IMR-90 (cell line): ENCODE measurements at regions not wholly inside any gene's neighbourhood (a gene's known extent, or its start where the extent isn't known, plus 50 kb on each side); places are given as distances from the start of the nearest gene placed in this dataset.

Experiments used
- ATAC-seq: fragments of 200-7000 bp; cut with Tn5 transposase; 2 replicates; pipeline ENCODE4 v1.9.1; 2020; ENCODE audit warnings: low read depth, mild to moderate bottlenecking, moderate library complexity
- BruUV-seq: library from RNA; stranded (reverse); fragments of 400-500 nt; replicated peaks from 2 replicates; lab custom pipeline; 2021; lab: Mats Ljungman, UMichigan
- CTCF ChIA-PET: fragments of 300-600 bp; formaldehyde crosslinking; extraction: SDS; loops from one replicate; lab custom pipeline; 2021; ENCODE audit warnings: antibody characterized with exemption; lab: Yijun Ruan, JAX
- POLR2A ChIA-PET: fragments of 300-600 bp; sonication (Branson Sonifier 250); formaldehyde crosslinking; loops from one replicate; lab custom pipeline; 2022; ENCODE audit warnings: antibody characterized with exemption; ENCODE audit not compliant: unreplicated experiment; lab: Charles Lee
- DNase-seq: peaks from one replicate; pipeline ENCODE4 v3.0.0; 2013
- H2AFZ ChIP-seq: replicated peaks from 2 replicates; pipeline ENCODE3; 2013; ENCODE audit warnings: low read length, mild to moderate bottlenecking; ENCODE audit not compliant: poor library complexity
- H2AK5ac ChIP-seq: 2 replicates; pipeline ENCODE4 v1.6.1; 2013; ENCODE audit warnings: low read depth, low read length, inconsistent platforms
- H2AK9ac ChIP-seq: replicated peaks from 2 replicates; pipeline ENCODE3; 2013; ENCODE audit warnings: mild to moderate bottlenecking, low read depth, low read length, moderate library complexity; ENCODE audit not compliant: poor library complexity
- H2BK120ac ChIP-seq: 2 replicates; pipeline ENCODE4 v1.6.1; 2013; ENCODE audit warnings: low read depth, low read length, inconsistent platforms
- H2BK15ac ChIP-seq: 3 replicates; pipeline ENCODE4 v1.6.1; 2013; ENCODE audit warnings: low read depth, low read length, inconsistent platforms
- H2BK20ac ChIP-seq: 2 replicates; pipeline ENCODE4 v1.6.1; 2013; ENCODE audit warnings: low read depth, mild to moderate bottlenecking, inconsistent platforms, low read length, moderate library complexity
- H2BK5ac ChIP-seq: 2 replicates; pipeline ENCODE4 v1.6.1; 2013; ENCODE audit warnings: mild to moderate bottlenecking, low read depth, low read length, inconsistent platforms; ENCODE audit not compliant: poor library complexity, severe bottlenecking
- H3K14ac ChIP-seq: replicated peaks from 2 replicates; pipeline ENCODE4 v1.6.1; 2013; ENCODE audit warnings: low read depth, low read length, inconsistent platforms
- H3K18ac ChIP-seq: 2 replicates; pipeline ENCODE4 v1.6.1; 2013; ENCODE audit warnings: low read depth, low read length, control low read depth
- H3K23ac ChIP-seq: 2 replicates; pipeline ENCODE4 v1.6.1; 2013; ENCODE audit warnings: low read depth, low read length, inconsistent platforms
- H3K27ac ChIP-seq: 2 replicates; pipeline ENCODE4 v1.5.1; 2013; ENCODE audit warnings: mild to moderate bottlenecking, control low read depth, low read length; ENCODE audit not compliant: insufficient read depth
- H3K27me3 ChIP-seq: 2 replicates; pipeline ENCODE4 v1.6.1; 2013; ENCODE audit warnings: low read length; ENCODE audit not compliant: control insufficient read depth, insufficient read depth
- H3K36me3 ChIP-seq: 2 replicates; pipeline ENCODE4 v1.6.1; 2013; ENCODE audit warnings: low read length, mixed read lengths; ENCODE audit not compliant: control insufficient read depth, insufficient read depth
- H3K4ac ChIP-seq: 2 replicates; pipeline ENCODE4 v1.6.1; 2013; ENCODE audit warnings: low read depth, low read length, inconsistent platforms
- H3K4me1 ChIP-seq: 2 replicates; pipeline ENCODE4 v1.6.1; 2013; ENCODE audit warnings: low read length, mixed read lengths; ENCODE audit not compliant: control insufficient read depth, insufficient read depth
- H3K4me2 ChIP-seq: 2 replicates; pipeline ENCODE4 v1.6.1; 2013; ENCODE audit warnings: low read depth, mild to moderate bottlenecking, control low read depth, low read length, moderate library complexity
- H3K4me3 ChIP-seq: 2 replicates; pipeline ENCODE4 v1.5.1; 2013; ENCODE audit warnings: low read depth, mild to moderate bottlenecking, control low read depth, low read length, moderate library complexity; ENCODE audit not compliant: insufficient read depth
- H3K56ac ChIP-seq: 2 replicates; pipeline ENCODE4 v1.6.1; 2013; ENCODE audit warnings: low read length, inconsistent platforms; ENCODE audit not compliant: insufficient read depth; ENCODE audit errors: extremely low read depth
- H3K79me1 ChIP-seq, 2 experiments: 2 replicates each; pipeline ENCODE4 v1.6.1; 2013; ENCODE audit warnings: low read length in 2 of 2, inconsistent platforms in 1 of 2, low read depth in 1 of 2
- H3K9ac ChIP-seq: 2 replicates; pipeline ENCODE4 v1.6.1; 2013; ENCODE audit warnings: low read depth, low read length, control low read depth
- H3K9me1 ChIP-seq: 2 replicates; pipeline ENCODE4 v1.6.1; 2013; ENCODE audit warnings: low read length, inconsistent platforms; ENCODE audit not compliant: insufficient read depth
- H3K9me3 ChIP-seq: 2 replicates; pipeline ENCODE4 v1.6.1; 2013; ENCODE audit warnings: low read length; ENCODE audit not compliant: control insufficient read depth, insufficient read depth
- H4K20me1 ChIP-seq: 2 replicates; pipeline ENCODE4 v1.6.1; 2013; ENCODE audit warnings: low read length, inconsistent platforms; ENCODE audit not compliant: insufficient read depth
- H4K5ac ChIP-seq: 2 replicates; pipeline ENCODE4 v1.6.1; 2013; ENCODE audit warnings: mild to moderate bottlenecking, low read depth, low read length, control low read depth
- H4K8ac ChIP-seq, 2 experiments: 2 replicates each; pipeline ENCODE4 v1.6.1; 2013; ENCODE audit warnings: low read depth in 2 of 2, low read length in 2 of 2, control low read depth in 1 of 2, inconsistent platforms in 1 of 2
- H4K91ac ChIP-seq: 2 replicates; pipeline ENCODE4 v1.6.1; 2013; ENCODE audit warnings: low read depth, low read length, inconsistent platforms; ENCODE audit not compliant: insufficient read depth
- FOS ChIP-seq: fragments of 150-350 bp; IDR thresholded peaks from 2 replicates; pipeline ENCODE4 v1.6.1; 2016; ENCODE audit warnings: low read depth, low read length
- WGBS, 2 experiments: methylation state at CpG; one replicate each; pipeline versions ENCODE4 v1.1.5 to v1.1.7; 2013; ENCODE audit warnings: missing lambda C conversion rate in 2 of 2; ENCODE audit not compliant: insufficient read length in 1 of 2; ENCODE audit errors: extremely low coverage in 2 of 2; 5-methylcytosine and 5-hydroxymethylcytosine counted together
- dilution Hi-C: fragments of 300-500 bp; cut with HindIII; formaldehyde crosslinking; loops from one replicate; pipeline ENCODE4 v1.14.3; 2018; ENCODE audit warnings: low sequenced_read_pairs; ENCODE audit not compliant: unreplicated experiment
- in situ Hi-C: fragments of 300-500 bp; cut with MboI; formaldehyde crosslinking; loops from 3 replicates; pipeline ENCODE4 v1.14.3; 2019; ENCODE audit warnings: low sequenced_read_pairs, inconsistent platforms, mixed read lengths
- intact Hi-C: fragments of 100-400 bp; cut with micrococcal nuclease; formaldehyde crosslinking; loops from 2 replicates; pipeline ENCODE4 v1.10.0; 2022

DNA sequence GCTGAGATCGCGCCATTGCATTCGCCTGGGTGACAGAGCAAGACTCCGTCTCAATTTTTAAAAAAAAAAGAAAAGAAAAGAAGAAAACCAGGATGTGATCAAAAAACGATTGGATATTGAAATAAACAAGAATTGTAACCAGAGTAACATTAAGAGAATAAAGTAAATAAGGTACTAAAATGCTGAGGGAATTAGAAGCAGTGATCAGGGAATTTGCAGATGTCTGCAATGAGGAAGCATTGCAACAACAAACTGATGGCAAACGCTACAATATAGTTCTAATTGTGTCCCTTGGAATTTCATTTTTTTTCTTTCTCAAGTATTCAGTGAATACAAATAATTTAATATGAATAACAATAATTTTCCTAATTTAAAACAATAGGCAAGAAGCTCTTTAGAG lies 1077.5 kb downstream of the TBL1XR1 start:
- H4K8ac ChIP-seq, result no peak overlapping the region
- no peak overlapping the region for H3K4ac ChIP-seq
- H3K9me3 ChIP-seq, result no peaks in the 10 kb centered on the region
- BruUV-seq, result no TSS peak
- H2AK5ac ChIP-seq, result no peak overlapping the region
- H3K79me1 ChIP-seq, result no peaks in the 10 kb centered on the region
- ChIA-PET POLR2A (no interaction called here), CTCF (no interaction called here)
- H4K91ac ChIP-seq, result no peak overlapping the region
- H2AK9ac ChIP-seq, result no peak overlapping the region
- no peak overlapping the region for H3K27ac ChIP-seq
- no peak overlapping the region for H3K23ac ChIP-seq
- H3K9me1 ChIP-seq, result no peaks in the 10 kb centered on the region
- no peak overlapping the region for H3K9ac ChIP-seq
- no peak overlapping the region for H4K5ac ChIP-seq
- H3K4me2 ChIP-seq, result no peak overlapping the region
- no peak overlapping the region for H2AFZ ChIP-seq
- intact Hi-C loops (no loop called here), in situ Hi-C loops (no loop called here), dilution Hi-C loops (no loop called here)
- no peaks in the 10 kb centered on the region for H3K4me1 ChIP-seq
- ATAC-seq, result no peak
- no peak for TF ChIP-seq FOS
- no peaks in the 10 kb centered on the region for H3K36me3 ChIP-seq
- no peaks in the 10 kb centered on the region for H3K27me3 ChIP-seq
- H3K18ac ChIP-seq, result no peak overlapping the region
- no peaks in the 10 kb centered on the region for H4K20me1 ChIP-seq
- DNase-seq, result no peak
- H2BK15ac ChIP-seq, result no peak overlapping the region
- no CpG with 5 or more reads among the region's 6 CpGs for WGBS, 2 experiments
- no peak overlapping the region for H3K14ac ChIP-seq
- no peak overlapping the region for H2BK120ac ChIP-seq
- H3K56ac ChIP-seq, result no peak overlapping the region
- H2BK20ac ChIP-seq, result no peak overlapping the region
- H3K4me3 ChIP-seq, result no peak overlapping the region
- H2BK5ac ChIP-seq, result no peak overlapping the region
